ENCODE measurements at regions not wholly inside any gene's neighbourhood (a gene's known extent, or its start where the extent isn't known, plus 50 kb on each side); places are given as distances from the start of the nearest gene placed in this dataset.

DNA sequence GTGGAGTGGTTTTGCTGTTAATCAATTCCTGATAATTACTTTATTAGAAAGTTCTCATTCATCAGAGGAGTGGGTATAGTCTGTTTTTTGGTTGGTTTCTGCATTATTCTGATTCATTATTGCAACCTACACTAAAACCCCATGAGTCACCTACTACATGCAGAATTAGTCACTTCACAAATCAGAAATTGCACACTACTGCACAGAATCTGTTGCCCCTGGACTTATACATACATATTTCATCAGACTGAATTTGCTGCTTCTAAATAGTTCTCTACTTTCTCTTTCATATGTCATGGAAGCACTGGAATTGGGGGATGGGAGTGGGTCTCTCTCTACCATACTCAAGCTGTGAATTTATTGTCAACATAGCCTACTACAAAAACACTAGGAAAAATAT is 585.1 kb downstream of the DNAH5 start:
- no peak for TF ChIP-seq CTCF (conservative IDR thresholded peaks at IDR 0.05; ENCODE audit: low read depth in 2 of 2)
- TF ChIP-seq, protein P1, sequence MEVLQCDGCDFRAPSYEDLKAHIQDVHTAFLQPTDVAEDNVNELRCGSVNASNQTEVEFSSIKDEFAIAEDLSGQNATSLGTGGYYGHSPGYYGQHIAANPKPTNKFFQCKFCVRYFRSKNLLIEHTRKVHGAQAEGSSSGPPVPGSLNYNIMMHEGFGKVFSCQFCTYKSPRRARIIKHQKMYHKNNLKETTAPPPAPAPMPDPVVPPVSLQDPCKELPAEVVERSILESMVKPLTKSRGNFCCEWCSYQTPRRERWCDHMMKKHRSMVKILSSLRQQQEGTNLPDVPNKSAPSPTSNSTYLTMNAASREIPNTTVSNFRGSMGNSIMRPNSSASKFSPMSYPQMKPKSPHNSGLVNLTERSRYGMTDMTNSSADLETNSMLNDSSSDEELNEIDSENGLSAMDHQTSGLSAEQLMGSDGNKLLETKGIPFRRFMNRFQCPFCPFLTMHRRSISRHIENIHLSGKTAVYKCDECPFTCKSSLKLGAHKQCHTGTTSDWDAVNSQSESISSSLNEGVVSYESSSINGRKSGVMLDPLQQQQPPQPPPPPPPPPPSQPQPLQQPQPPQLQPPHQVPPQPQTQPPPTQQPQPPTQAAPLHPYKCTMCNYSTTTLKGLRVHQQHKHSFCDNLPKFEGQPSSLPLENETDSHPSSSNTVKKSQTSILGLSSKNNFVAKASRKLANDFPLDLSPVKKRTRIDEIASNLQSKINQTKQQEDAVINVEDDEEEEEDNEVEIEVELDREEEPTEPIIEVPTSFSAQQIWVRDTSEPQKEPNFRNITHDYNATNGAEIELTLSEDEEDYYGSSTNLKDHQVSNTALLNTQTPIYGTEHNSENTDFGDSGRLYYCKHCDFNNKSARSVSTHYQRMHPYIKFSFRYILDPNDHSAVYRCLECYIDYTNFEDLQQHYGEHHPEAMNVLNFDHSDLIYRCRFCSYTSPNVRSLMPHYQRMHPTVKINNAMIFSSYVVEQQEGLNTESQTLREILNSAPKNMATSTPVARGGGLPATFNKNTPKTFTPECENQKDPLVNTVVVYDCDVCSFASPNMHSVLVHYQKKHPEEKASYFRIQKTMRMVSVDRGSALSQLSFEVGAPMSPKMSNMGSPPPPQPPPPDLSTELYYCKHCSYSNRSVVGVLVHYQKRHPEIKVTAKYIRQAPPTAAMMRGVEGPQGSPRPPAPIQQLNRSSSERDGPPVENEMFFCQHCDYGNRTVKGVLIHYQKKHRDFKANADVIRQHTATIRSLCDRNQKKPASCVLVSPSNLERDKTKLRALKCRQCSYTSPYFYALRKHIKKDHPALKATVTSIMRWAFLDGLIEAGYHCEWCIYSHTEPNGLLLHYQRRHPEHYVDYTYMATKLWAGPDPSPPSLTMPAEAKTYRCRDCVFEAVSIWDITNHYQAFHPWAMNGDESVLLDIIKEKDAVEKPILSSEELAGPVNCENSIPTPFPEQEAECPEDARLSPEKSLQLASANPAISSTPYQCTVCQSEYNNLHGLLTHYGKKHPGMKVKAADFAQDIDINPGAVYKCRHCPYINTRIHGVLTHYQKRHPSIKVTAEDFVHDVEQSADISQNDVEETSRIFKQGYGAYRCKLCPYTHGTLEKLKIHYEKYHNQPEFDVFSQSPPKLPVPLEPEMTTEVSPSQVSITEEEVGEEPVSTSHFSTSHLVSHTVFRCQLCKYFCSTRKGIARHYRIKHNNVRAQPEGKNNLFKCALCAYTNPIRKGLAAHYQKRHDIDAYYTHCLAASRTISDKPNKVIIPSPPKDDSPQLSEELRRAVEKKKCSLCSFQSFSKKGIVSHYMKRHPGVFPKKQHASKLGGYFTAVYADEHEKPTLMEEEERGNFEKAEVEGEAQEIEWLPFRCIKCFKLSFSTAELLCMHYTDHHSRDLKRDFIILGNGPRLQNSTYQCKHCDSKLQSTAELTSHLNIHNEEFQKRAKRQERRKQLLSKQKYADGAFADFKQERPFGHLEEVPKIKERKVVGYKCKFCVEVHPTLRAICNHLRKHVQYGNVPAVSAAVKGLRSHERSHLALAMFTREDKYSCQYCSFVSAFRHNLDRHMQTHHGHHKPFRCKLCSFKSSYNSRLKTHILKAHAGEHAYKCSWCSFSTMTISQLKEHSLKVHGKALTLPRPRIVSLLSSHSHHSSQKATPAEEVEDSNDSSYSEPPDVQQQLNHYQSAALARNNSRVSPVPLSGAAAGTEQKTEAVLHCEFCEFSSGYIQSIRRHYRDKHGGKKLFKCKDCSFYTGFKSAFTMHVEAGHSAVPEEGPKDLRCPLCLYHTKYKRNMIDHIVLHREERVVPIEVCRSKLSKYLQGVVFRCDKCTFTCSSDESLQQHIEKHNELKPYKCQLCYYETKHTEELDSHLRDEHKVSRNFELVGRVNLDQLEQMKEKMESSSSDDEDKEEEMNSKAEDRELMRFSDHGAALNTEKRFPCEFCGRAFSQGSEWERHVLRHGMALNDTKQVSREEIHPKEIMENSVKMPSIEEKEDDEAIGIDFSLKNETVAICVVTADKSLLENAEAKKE (CRISPR knock-in tag; IDR thresholded peaks at IDR 0.05), result no peak
- no peak for TF ChIP-seq POLR2AphosphoS5 (IDR thresholded peaks at IDR 0.05; ENCODE audit: low read depth)
- TF ChIP-seq EZH2 (IDR thresholded peaks at IDR 0.05; ENCODE audit: low read depth, unreplicated experiment), result no peak

Data from GM23338 (cell line).